Motor neuron (in vitro differentiated cells): ENCODE measurements at regions not wholly inside any gene's neighbourhood (a gene's known extent, or its start where the extent isn't known, plus 50 kb on each side); places are given as distances from the start of the nearest gene placed in this dataset.
A peak's percentile ranks its signal among the peaks of the same experiment; 100 is the strongest.
"Not testable (repeated sequence)": the region's sequence is repeated elsewhere in the genome, so short reads cannot be mapped to it uniquely, and the experiment has no call there.

Source experiments
- ATAC-seq, 8 experiments: fragments of 200-7000 bp; cut with Tn5 transposase; replicated peaks in 6 of 8; 2 replicates each; pipeline ENCODE4 v1.8.0; 2021; ENCODE audit warnings: mild to moderate bottlenecking in 8 of 8, moderate library complexity in 8 of 8
- H3K27ac ChIP-seq, 2 donors: fragments of 250-450 bp; sonication (Bioruptor Pico); 2 replicates each; pipeline ENCODE4 v1.9.0; 2021; ENCODE audit warnings: antibody characterized with exemption in 2 of 2, mild to moderate bottlenecking in 2 of 2, moderate library complexity in 1 of 2
- H3K4me1 ChIP-seq, 2 donors: fragments of 250-450 bp; sonication (Bioruptor Pico); replicated peaks in 1 of 2; 2 replicates each; pipeline ENCODE4 v1.6.1; 2021; ENCODE audit warnings: antibody characterized with exemption in 2 of 2, mild to moderate bottlenecking in 2 of 2, moderate library complexity in 1 of 2
- H3K4me3 ChIP-seq, 5 donors: fragments of 250-450 bp; sonication (Bioruptor Pico); 2 replicates each; pipeline ENCODE4 v1.9.0; 2021; ENCODE audit warnings: antibody characterized with exemption in 5 of 5, mild to moderate bottlenecking in 5 of 5, moderate library complexity in 4 of 5
- WGBS, 10 experiments: fragments of 450-650 bp; shearing (Covaris generic); methylation state at CpG; one replicate each; pipeline ENCODE4 v1.0.0; 2022; 5-methylcytosine and 5-hydroxymethylcytosine counted together
- in situ Hi-C, 9 experiments: fragments of 400-800 bp; cut with MboI; loops; one replicate each; pipeline ENCODE4 v1.15.0; 2021; ENCODE audit warnings: low sequenced_read_pairs in 9 of 9, low pct_unique_long_range_greater_than_20kb in 2 of 9; ENCODE audit not compliant: unreplicated experiment in 9 of 9

- ATAC-seq, H3K4me1 ChIP-seq, in situ Hi-C loops, H3K4me3 ChIP-seq, H3K27ac ChIP-seq: not testable (repeated sequence)
- WGBS, 10 experiments: 53 to 70% methylated on average over 2 to 16 of the region's 18 CpGs; no CpG with 5 or more reads in 8 of the 10 experiments
These were observed 181.4 kb downstream of the TMEM121 start for GRCh38 chr14:105707723-105708151.

GRCh38 chr14:105708251-105709134, 182.1 kb downstream of the TMEM121 start:
- WGBS, 10 experiments: 0 to 50% (median 40%) methylated on average over 1 to 2 of the region's 24 CpGs; no CpG with 5 or more reads in 7 of the 10 experiments
- in situ Hi-C loops: not testable (repeated sequence)

GRCh38 chr14:105709281-105710118, 183.1 kb downstream of the TMEM121 start:
- WGBS, 10 experiments: 80 to 83% methylated on average over 1 of the region's 6 CpGs; no CpG with 5 or more reads in 8 of the 10 experiments
- in situ Hi-C loops: no loop called here
- no peaks in the 10 kb centered on the region for H3K4me1 ChIP-seq
- no peak overlapping the region for H3K27ac ChIP-seq
- ATAC-seq: peak in 1 of 8 experiments; percentile 45
- H3K4me3 ChIP-seq: no peak overlapping the region

More at GRCh38 chr14:105708251-105709134, 182.1 kb downstream of the TMEM121 start:
- not testable (repeated sequence) for ATAC-seq, H3K4me1 ChIP-seq, H3K4me3 ChIP-seq, H3K27ac ChIP-seq

GRCh38 chr14:105710119-105711043, 184.0 kb downstream of the TMEM121 start:
- WGBS, 10 experiments: 17 to 60% (median 36%) methylated on average over 1 to 2 of the region's 6 CpGs; no CpG with 5 or more reads in 6 of the 10 experiments
- in situ Hi-C loops: no loop called here
- ATAC-seq: peak in 1 of 8 experiments; percentile 26
- Histone ChIP-seq H3K27ac (no peak overlapping the region), H3K4me1 (no peaks in the 10 kb centered on the region), H3K4me3 (no peak overlapping the region)

- H3K4me1 ChIP-seq: no peaks in the 10 kb centered on the region
- ATAC-seq: no peak
- in situ Hi-C loops: no loop called here
- H3K27ac ChIP-seq: no peak overlapping the region
- no peak overlapping the region for H3K4me3 ChIP-seq
- no CpG with 5 or more reads among the region's 18 CpGs for WGBS, 10 experiments
These were observed 184.7 kb downstream of the TMEM121 start for GRCh38 chr14:105711044-105711620.

GRCh38 chr14:105711841-105712460, 185.6 kb downstream of the TMEM121 start:
- no peak overlapping the region for H3K27ac ChIP-seq
- ATAC-seq: no peak
- no peaks in the 10 kb centered on the region for H3K4me1 ChIP-seq
- WGBS, 10 experiments: no CpG with 5 or more reads among the region's 5 CpGs
- no peak overlapping the region for H3K4me3 ChIP-seq
- in situ Hi-C loops: no loop called here

GRCh38 chr14:105712670-105713069, 186.3 kb downstream of the TMEM121 start:
- ATAC-seq, in situ Hi-C loops, H3K27ac ChIP-seq, H3K4me1 ChIP-seq, H3K4me3 ChIP-seq: not testable (repeated sequence)
- no CpG with 5 or more reads among the region's 18 CpGs for WGBS, 10 experiments

GRCh38 chr14:105713160-105713559, 186.8 kb downstream of the TMEM121 start:
- H3K4me1 ChIP-seq, ATAC-seq, H3K4me3 ChIP-seq, in situ Hi-C loops, H3K27ac ChIP-seq: not testable (repeated sequence)
- no CpG with 5 or more reads among the region's 17 CpGs for WGBS, 10 experiments

GRCh38 chr14:105713836-105714235, 187.5 kb downstream of the TMEM121 start:
- ATAC-seq, in situ Hi-C loops, H3K4me3 ChIP-seq, H3K27ac ChIP-seq, H3K4me1 ChIP-seq: not testable (repeated sequence)
- WGBS, 10 experiments: 8% methylated on average over 4 of the region's 10 CpGs; no CpG with 5 or more reads in 9 of the 10 experiments

- H3K27ac ChIP-seq, H3K4me3 ChIP-seq, ATAC-seq, in situ Hi-C loops, H3K4me1 ChIP-seq: not testable (repeated sequence)
- WGBS, 10 experiments: no CpG with 5 or more reads among the region's 7 CpGs
These were observed 192.4 kb downstream of the TMEM121 start for GRCh38 chr14:105718787-105719186.

- H3K27ac ChIP-seq, ATAC-seq, H3K4me3 ChIP-seq, H3K4me1 ChIP-seq, in situ Hi-C loops: not testable (repeated sequence)
- no CpG with 5 or more reads among the region's 12 CpGs for WGBS, 10 experiments
These were observed 193.7 kb downstream of the TMEM121 start for GRCh38 chr14:105720106-105720505.
